ENCODE measurements at regions not wholly inside any gene's neighbourhood (a gene's known extent, or its start where the extent isn't known, plus 50 kb on each side); places are given as distances from the start of the nearest gene placed in this dataset.

DNA sequence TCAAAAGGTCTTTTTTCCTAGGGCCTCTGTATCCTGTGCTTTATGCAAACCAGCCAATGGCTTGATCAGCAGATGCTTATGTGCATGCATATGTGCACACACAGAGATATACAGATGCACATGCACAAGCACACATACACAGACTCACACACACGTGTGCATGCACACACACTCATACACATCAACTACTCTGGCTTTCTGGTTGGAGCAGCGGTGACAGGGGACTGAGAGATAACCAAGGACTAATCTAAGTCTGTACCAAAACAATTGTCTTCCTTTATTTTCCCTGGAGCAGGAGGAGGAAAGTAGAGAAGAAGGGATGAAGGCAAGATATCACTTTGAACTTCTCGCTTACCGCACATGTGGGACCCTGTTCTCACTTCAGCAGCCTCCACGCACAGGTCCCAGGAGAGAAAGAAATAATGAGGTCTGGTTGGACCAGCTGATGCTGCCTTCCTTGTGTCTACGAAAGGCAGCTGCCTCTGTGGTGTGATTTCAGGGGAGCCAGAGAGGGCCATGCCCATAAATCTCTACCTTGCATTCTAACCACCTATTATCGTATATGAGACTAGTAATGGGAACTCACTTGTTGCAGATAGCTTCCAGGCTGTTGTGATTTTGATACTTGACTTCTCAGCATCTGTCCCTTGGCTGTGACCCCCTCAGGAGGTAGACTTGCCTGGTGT lies 338.0 kb downstream of the EN1 start:
- Histone ChIP-seq H3K36me3 (ENCODE audit: insufficient read depth, insufficient read length, low read length) (no peaks in the 10 kb centered on the region), H3K27me3 (ENCODE audit: insufficient read depth, insufficient read length) (no peaks in the 10 kb centered on the region), H3K4me1 (ENCODE audit: insufficient read depth, insufficient read length) (no peaks in the 10 kb centered on the region), H3K4me3 (ENCODE audit: insufficient read length, low read depth) (no peak overlapping the region), H3K9me3 (ENCODE audit: insufficient read depth, low read length) (peaks cover 6% of the 10 kb centered on the region), H3K9ac (ENCODE audit: insufficient read length, low read depth) (no peak overlapping the region)
- TF ChIP-seq YY1 (IDR thresholded peaks at IDR 0.05; ENCODE audit: insufficient read depth, insufficient read length) (no peak), SUZ12 (IDR thresholded peaks at IDR 0.05; ENCODE audit: extremely low read depth, insufficient read depth, insufficient read length) (no peak), ZNF274 (IDR thresholded peaks at IDR 0.05; ENCODE audit: low read depth, low read length) (no peak)
- no peak for DNase-seq (ENCODE audit: low read depth, low spot score)

- Histone ChIP-seq H3K9me3 (ENCODE audit: insufficient read depth, low read length) (no peaks in the 10 kb centered on the region; the same call in 1 of the 2 replicates), H3K4me1 (ENCODE audit: insufficient read depth, insufficient read length) (no peaks in the 10 kb centered on the region), H3K36me3 (ENCODE audit: insufficient read depth, insufficient read length, low read length) (no peaks in the 10 kb centered on the region), H3K9ac (ENCODE audit: insufficient read length, low read depth) (no peak overlapping the region), H3K27me3 (ENCODE audit: insufficient read depth, insufficient read length) (no peaks in the 10 kb centered on the region), H3K4me3 (ENCODE audit: insufficient read length, low read depth) (no peak overlapping the region)
- TF ChIP-seq YY1 (IDR thresholded peaks at IDR 0.05; ENCODE audit: insufficient read depth, insufficient read length) (no peak), SUZ12 (IDR thresholded peaks at IDR 0.05; ENCODE audit: extremely low read depth, insufficient read depth, insufficient read length) (no peak), ZNF274 (IDR thresholded peaks at IDR 0.05; ENCODE audit: low read depth, low read length) (no peak)
- DNase-seq (ENCODE audit: low read depth, low spot score) = no peak
These were observed 339.2 kb downstream of the EN1 start for GRCh38 chr2:118508282-118508681.

DNA sequence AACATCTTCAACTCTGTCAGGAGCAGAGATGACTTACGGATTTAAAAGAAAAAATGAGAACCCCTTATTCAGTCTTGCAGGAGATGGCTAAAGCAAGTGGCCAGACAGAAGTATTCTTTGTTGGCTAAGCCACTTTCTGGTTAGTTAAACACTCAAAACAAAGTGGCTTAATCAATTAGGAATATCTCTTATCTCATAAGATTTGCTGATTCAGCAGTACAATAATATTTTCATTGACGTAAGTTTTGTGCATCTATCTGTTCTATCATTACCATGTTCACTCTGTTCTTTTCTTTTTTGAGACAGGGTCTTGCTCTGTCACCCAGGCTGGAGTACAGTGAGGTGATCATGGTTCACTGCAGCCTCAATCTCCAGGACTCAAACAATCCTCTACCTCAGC lies 342.0 kb downstream of the EN1 start:
- H3K4me3 ChIP-seq (ENCODE audit: insufficient read length, low read depth) = no peak overlapping the region
- H3K9ac ChIP-seq (ENCODE audit: insufficient read length, low read depth) = no peak overlapping the region
- no peaks in the 10 kb centered on the region for H3K4me1 ChIP-seq (ENCODE audit: insufficient read depth, insufficient read length)
- no peak for DNase-seq (ENCODE audit: low read depth, low spot score)
- TF ChIP-seq YY1 (IDR thresholded peaks at IDR 0.05; ENCODE audit: insufficient read depth, insufficient read length) = no peak
- no peak for TF ChIP-seq ZNF274 (IDR thresholded peaks at IDR 0.05; ENCODE audit: low read depth, low read length)
- TF ChIP-seq SUZ12 (IDR thresholded peaks at IDR 0.05; ENCODE audit: extremely low read depth, insufficient read depth, insufficient read length) = no peak
- no peaks in the 10 kb centered on the region for H3K36me3 ChIP-seq (ENCODE audit: insufficient read depth, insufficient read length, low read length)
- no peaks in the 10 kb centered on the region for H3K27me3 ChIP-seq (ENCODE audit: insufficient read depth, insufficient read length)
- H3K9me3 ChIP-seq (ENCODE audit: insufficient read depth, low read length) = no peaks in the 10 kb centered on the region

GRCh38 chr2:118502106-118502505 lies 345.3 kb downstream of the EN1 start:
- no peaks in the 10 kb centered on the region for H3K27me3 ChIP-seq (ENCODE audit: insufficient read depth, insufficient read length)
- no peak overlapping the region for H3K9ac ChIP-seq (ENCODE audit: insufficient read length, low read depth)
- TF ChIP-seq SUZ12 (IDR thresholded peaks at IDR 0.05; ENCODE audit: extremely low read depth, insufficient read depth, insufficient read length) (no peak), ZNF274 (IDR thresholded peaks at IDR 0.05; ENCODE audit: low read depth, low read length) (no peak), YY1 (IDR thresholded peaks at IDR 0.05; ENCODE audit: insufficient read depth, insufficient read length) (no peak)
- DNase-seq (ENCODE audit: low read depth, low spot score) = no peak
- no peak overlapping the region for H3K4me3 ChIP-seq (ENCODE audit: insufficient read length, low read depth)
- no peaks in the 10 kb centered on the region for H3K9me3 ChIP-seq (ENCODE audit: insufficient read depth, low read length)
- no peaks in the 10 kb centered on the region for H3K4me1 ChIP-seq (ENCODE audit: insufficient read depth, insufficient read length)
- no peaks in the 10 kb centered on the region for H3K36me3 ChIP-seq (ENCODE audit: insufficient read depth, insufficient read length, low read length)

DNA sequence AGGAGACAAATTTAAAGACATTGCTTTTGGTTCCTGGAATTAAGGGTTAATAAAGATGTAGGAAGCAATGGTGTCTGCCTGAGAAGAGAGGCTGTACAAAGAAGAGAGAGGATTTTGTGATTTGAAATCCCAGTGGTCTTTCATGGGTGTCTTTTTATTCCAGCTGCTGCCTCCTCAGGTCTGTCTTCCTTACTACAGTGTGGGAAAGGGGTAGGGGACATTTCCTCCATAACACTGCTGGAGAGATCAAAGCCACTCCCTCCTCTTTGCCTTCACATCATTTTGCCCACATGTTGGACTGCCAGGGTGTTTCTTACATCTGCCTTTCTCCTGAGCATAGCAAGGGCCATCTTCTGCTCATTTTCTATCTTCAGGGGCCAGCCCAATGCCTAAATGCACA lies 348.5 kb downstream of the EN1 start:
- no peaks in the 10 kb centered on the region for H3K4me1 ChIP-seq (ENCODE audit: insufficient read depth, insufficient read length)
- no peaks in the 10 kb centered on the region for H3K36me3 ChIP-seq (ENCODE audit: insufficient read depth, insufficient read length, low read length)
- no peak for DNase-seq (ENCODE audit: low read depth, low spot score)
- TF ChIP-seq ZNF274 (IDR thresholded peaks at IDR 0.05; ENCODE audit: low read depth, low read length) (no peak), SUZ12 (IDR thresholded peaks at IDR 0.05; ENCODE audit: extremely low read depth, insufficient read depth, insufficient read length) (no peak), YY1 (IDR thresholded peaks at IDR 0.05; ENCODE audit: insufficient read depth, insufficient read length) (no peak)
- H3K9ac ChIP-seq (ENCODE audit: insufficient read length, low read depth) = no peak overlapping the region
- H3K9me3 ChIP-seq (ENCODE audit: insufficient read depth, low read length) = no peaks in the 10 kb centered on the region
- H3K27me3 ChIP-seq (ENCODE audit: insufficient read depth, insufficient read length) = no peaks in the 10 kb centered on the region
- no peak overlapping the region for H3K4me3 ChIP-seq (ENCODE audit: insufficient read length, low read depth)

DNA sequence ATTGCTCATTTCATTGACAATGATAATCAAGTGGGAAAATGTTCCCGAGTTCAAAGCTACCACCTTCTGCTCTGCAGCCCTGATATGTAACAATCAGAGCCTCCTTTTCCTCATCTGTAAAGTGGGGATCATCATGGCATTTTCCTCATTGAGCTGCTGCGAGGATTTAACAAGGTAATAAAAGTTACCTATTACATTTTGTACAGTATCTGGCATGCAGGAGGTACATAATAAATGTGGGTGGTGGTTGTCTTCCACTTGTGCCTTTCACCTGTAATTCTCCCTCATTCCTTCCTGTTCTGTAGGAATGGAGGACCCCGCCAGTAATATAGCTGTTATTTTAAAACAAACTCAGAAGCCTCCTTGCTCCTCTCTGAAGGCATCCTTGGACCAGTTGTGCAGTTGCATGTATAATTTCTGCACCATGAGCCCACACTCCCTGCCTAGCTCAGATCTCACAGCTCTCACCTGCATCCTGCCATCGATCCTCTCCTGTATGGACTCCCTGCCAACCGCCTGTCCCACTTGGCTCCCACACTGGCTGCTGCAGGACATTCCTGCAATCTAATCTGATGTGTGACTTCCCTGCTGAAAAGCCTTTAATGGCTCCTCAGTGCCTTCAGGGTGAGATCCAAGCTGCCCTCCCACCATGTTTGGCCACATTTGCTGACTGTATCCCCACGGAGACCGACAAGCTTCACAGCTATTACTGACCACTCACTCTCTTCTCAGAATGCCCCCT lies 350.4 kb downstream of the EN1 start:
- Histone ChIP-seq H3K9ac (ENCODE audit: insufficient read length, low read depth) (no peak overlapping the region), H3K4me1 (ENCODE audit: insufficient read depth, insufficient read length) (no peaks in the 10 kb centered on the region), H3K27me3 (ENCODE audit: insufficient read depth, insufficient read length) (no peaks in the 10 kb centered on the region), H3K9me3 (ENCODE audit: insufficient read depth, low read length) (peaks cover 11% of the 10 kb centered on the region), H3K36me3 (ENCODE audit: insufficient read depth, insufficient read length, low read length) (no peaks in the 10 kb centered on the region), H3K4me3 (ENCODE audit: insufficient read length, low read depth) (no peak overlapping the region)
- DNase-seq (ENCODE audit: low read depth, low spot score) = no peak
- TF ChIP-seq ZNF274 (IDR thresholded peaks at IDR 0.05; ENCODE audit: low read depth, low read length) (no peak), YY1 (IDR thresholded peaks at IDR 0.05; ENCODE audit: insufficient read depth, insufficient read length) (no peak), SUZ12 (IDR thresholded peaks at IDR 0.05; ENCODE audit: extremely low read depth, insufficient read depth, insufficient read length) (no peak)

DNA sequence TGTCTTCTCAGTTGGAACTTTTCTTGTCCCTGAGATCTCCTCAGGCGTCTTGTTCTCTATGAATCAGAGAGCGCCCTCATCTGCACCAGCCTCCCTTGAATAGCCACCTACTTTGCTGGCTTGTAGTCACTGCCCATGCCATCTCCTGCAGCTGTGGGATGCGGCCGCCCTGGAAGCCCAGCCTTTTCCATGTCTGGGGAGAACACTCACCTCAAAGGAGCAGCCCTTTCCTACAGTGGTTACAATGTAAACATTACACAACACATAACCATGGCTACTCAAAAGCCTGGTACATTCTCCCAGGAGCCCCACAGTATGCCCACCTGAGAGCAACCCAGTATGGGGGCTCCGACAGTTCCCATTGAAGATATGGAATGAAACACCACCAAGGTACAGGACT lies 351.0 kb downstream of the EN1 start:
- no peak for TF ChIP-seq YY1 (IDR thresholded peaks at IDR 0.05; ENCODE audit: insufficient read depth, insufficient read length)
- TF ChIP-seq ZNF274 (IDR thresholded peaks at IDR 0.05; ENCODE audit: low read depth, low read length) = no peak
- TF ChIP-seq SUZ12 (IDR thresholded peaks at IDR 0.05; ENCODE audit: extremely low read depth, insufficient read depth, insufficient read length) = no peak
- Histone ChIP-seq H3K4me3 (ENCODE audit: insufficient read length, low read depth) (no peak overlapping the region), H3K36me3 (ENCODE audit: insufficient read depth, insufficient read length, low read length) (no peaks in the 10 kb centered on the region), H3K27me3 (ENCODE audit: insufficient read depth, insufficient read length) (no peaks in the 10 kb centered on the region), H3K9me3 (ENCODE audit: insufficient read depth, low read length) (peaks cover 13% of the 10 kb centered on the region), H3K9ac (ENCODE audit: insufficient read length, low read depth) (no peak overlapping the region), H3K4me1 (ENCODE audit: insufficient read depth, insufficient read length) (no peaks in the 10 kb centered on the region)
- DNase-seq (ENCODE audit: low read depth, low spot score) = no peak

All from NT2/D1 (cell line).